Upper lobe of left lung (tissue), 6 donors: ENCODE measurements at regions not wholly inside any gene's neighbourhood (a gene's known extent, or its start where the extent isn't known, plus 50 kb on each side); places are given as distances from the start of the nearest gene placed in this dataset.

ENCODE experiments used
- ATAC-seq, 2 donors: fragments of 200-7000 bp; cut with Tn5 transposase; one replicate each; pipeline ENCODE4 v1.9.1; 2022; ENCODE audit warnings: mild to moderate bottlenecking in 2 of 2, moderate library complexity in 2 of 2; ENCODE audit not compliant: low FRiP score in 2 of 2
- DNase-seq, 2 donors: peaks; one replicate each; pipeline ENCODE4 v3.0.0-alpha.2; 2019 to 2020
- H3K27ac ChIP-seq, 4 donors: fragments of 200-600 bp; sonication (generic); one replicate each; pipeline ENCODE4 v1.5.1; 2016 to 2019
- H3K27me3 ChIP-seq, 4 donors: fragments of 200-600 bp; sonication (generic); one replicate each; pipeline ENCODE4 v1.5.1; 2017 to 2019
- H3K36me3 ChIP-seq, 4 donors: fragments of 200-600 bp; sonication (generic); one replicate each; pipeline ENCODE4 v1.5.1; 2016 to 2019
- H3K4me1 ChIP-seq, 4 donors: fragments of 200-600 bp; sonication (generic); one replicate each; pipeline ENCODE4 v1.5.1; 2018 to 2019
- H3K4me3 ChIP-seq, 4 donors: fragments of 200-600 bp; sonication (generic); one replicate each; pipeline ENCODE4 v1.5.1; 2017 to 2019; ENCODE audit warnings: mild to moderate bottlenecking in 2 of 4, moderate library complexity in 1 of 4
- H3K9me3 ChIP-seq, 4 donors: fragments of 200-600 bp; sonication (generic); one replicate each; pipeline ENCODE4 v1.5.1; 2018 to 2019
- EP300 ChIP-seq, 4 donors: sonication (generic); formaldehyde crosslinking; IDR thresholded peaks; one replicate each; pipeline ENCODE4 v1.5.1; 2017; ENCODE audit warnings: antibody characterized with exemption in 4 of 4, control low read depth in 2 of 4
- POLR2A ChIP-seq, 4 donors: fragments of 450-650 bp; IDR thresholded peaks; one replicate each; pipeline ENCODE4 v1.5.1; 2016 to 2017; ENCODE audit warnings: antibody characterized with exemption in 4 of 4, mild to moderate bottlenecking in 2 of 4
- POLR2AphosphoS5 ChIP-seq, 2 donors: sonication (generic); formaldehyde crosslinking; IDR thresholded peaks; one replicate each; pipeline ENCODE4 v1.5.1; 2017; ENCODE audit warnings: antibody characterized with exemption in 2 of 2
- WGBS, 2 donors: methylation state at CpG; one replicate each; pipeline ENCODE4 v1.1.5; 2017 to 2018; 5-methylcytosine and 5-hydroxymethylcytosine counted together
- TF ChIP-seq, protein P1 (sequence below), 6 experiments: fragments of 450-650 bp in 4 of 6; fragments of 200-600 bp in 2 of 6; sonication (generic) in 2 of 6; IDR thresholded peaks; one replicate each; pipeline ENCODE4 v1.5.1; 2016 to 2019; ENCODE audit warnings: antibody characterized with exemption in 6 of 6
- donor health status: DM: no; HTN: no; CAD: no; lungs with moderate emphysema.
- donor health status: DM: no; HTN: yes; CAD: no; lungs with severe emphysema.

DNA sequence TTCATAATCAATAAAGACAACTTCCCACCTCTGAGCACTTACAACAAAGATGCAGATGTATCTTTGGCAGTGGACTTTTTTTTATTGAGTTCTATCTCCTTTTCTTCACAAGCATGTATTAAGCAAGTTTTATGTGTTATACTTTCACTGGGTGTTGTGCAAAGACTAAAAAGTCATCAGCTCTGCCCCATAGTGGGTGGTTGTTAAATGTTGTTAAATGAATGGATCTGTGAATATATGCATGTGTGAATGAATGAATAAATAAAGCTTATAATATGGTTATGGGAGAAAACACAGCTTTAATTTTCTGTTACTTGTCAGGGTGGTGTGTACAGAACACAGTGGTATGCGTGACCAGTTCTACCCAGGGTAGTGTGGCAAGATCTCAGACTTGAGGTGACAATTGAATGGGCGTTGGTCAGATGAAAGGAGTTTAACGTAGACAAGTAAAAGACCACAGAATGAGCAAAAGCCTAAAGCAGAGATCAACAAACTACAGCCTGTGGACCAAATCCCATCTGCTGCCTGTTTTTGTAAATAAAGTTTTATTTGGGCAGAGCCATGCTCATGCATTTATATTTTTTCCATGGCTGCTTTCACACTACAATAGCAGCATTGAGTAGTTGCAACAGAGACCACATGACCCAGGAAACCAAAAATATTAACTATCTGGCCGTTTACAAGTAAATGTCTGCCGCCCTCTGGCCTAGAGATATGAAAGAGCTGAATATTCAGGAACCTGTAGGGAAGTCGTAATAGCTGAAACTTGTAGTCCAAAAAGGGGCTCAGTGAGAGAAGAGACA lies 207.4 kb upstream of the EEA1 start:
- TF ChIP-seq POLR2AphosphoS5 (IDR thresholded peaks at IDR 0.05) (no peak), POLR2A (IDR thresholded peaks at IDR 0.05) (no peak), EP300 (IDR thresholded peaks at IDR 0.05) (no peak)
- TF ChIP-seq, protein P1, sequence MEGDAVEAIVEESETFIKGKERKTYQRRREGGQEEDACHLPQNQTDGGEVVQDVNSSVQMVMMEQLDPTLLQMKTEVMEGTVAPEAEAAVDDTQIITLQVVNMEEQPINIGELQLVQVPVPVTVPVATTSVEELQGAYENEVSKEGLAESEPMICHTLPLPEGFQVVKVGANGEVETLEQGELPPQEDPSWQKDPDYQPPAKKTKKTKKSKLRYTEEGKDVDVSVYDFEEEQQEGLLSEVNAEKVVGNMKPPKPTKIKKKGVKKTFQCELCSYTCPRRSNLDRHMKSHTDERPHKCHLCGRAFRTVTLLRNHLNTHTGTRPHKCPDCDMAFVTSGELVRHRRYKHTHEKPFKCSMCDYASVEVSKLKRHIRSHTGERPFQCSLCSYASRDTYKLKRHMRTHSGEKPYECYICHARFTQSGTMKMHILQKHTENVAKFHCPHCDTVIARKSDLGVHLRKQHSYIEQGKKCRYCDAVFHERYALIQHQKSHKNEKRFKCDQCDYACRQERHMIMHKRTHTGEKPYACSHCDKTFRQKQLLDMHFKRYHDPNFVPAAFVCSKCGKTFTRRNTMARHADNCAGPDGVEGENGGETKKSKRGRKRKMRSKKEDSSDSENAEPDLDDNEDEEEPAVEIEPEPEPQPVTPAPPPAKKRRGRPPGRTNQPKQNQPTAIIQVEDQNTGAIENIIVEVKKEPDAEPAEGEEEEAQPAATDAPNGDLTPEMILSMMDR (IDR thresholded peaks at IDR 0.05), result no peak
- ATAC-seq, result no peak
- H3K9me3 ChIP-seq, result no peaks in the 10 kb centered on the region

DNA sequence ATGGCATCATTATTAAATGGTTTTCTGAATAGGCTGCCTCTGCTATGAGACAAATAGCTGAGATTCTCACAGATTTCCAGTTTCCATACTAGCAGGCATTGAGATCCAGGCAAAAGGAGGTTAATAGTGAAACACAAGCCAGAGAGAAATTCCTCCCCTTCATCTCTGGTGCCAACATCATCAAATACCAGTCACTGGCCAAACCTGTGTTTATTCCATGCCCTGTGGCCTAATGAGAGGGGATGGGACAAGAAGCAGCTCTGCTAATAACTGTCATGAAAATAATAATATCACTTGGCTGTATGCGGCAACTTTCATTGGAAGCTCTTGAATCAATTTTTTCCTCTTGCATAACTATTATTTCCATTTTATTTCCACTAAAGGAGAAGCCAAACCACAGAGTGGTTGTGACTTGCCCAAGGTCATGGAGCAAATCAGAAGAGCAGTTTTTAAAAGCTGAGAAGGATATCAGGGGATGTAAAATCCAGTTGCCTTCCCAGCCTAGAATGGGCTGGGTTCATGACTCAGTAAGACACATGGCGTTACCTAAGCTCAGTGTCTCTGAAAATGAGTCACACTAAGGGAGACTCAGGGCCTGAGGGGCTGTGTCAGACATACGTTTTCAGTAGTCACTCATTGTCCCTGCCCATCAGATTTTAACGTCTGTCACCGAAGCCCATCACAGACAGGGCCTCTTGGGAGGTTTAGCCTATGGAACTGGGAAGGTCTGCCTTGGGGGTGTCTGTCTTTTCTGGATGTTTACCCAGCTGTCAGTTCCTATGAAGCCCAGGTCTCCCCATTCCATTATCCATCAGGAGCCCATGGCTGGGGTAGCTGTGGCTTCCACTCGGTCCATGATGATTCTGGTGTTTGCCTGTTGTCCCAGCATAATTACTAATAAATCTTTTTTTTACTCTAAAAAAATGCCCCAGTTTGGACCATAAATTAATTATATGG lies 208.8 kb upstream of the EEA1 start:
- 80 to 91% methylated on average over 6 of the region's 6 CpGs for WGBS, 2 donors
- DNase-seq, result peak in 1 of 2 donors; percentile 51
- peak in 1 of 2 donors; percentile 92 for ATAC-seq
- H3K4me1 ChIP-seq, result peaks cover 12 to 25% (median 18%) of the 10 kb centered on the region in 4 donors
- TF ChIP-seq, protein P1 (IDR thresholded peaks at IDR 0.05), result no peak
- TF ChIP-seq EP300 (IDR thresholded peaks at IDR 0.05) (no peak), POLR2A (IDR thresholded peaks at IDR 0.05) (no peak), POLR2AphosphoS5 (IDR thresholded peaks at IDR 0.05) (no peak)
- peak overlapping the region in 2 of 4 donors; percentile 9 to 56 for H3K27ac ChIP-seq
- no peak overlapping the region for H3K4me3 ChIP-seq
- H3K27me3 ChIP-seq, result no peaks in the 10 kb centered on the region
- H3K9me3 ChIP-seq, result no peaks in the 10 kb centered on the region
- no peaks in the 10 kb centered on the region for H3K36me3 ChIP-seq

More for the DNA sequence above, 207.4 kb upstream of the EEA1 start:
- H3K27ac ChIP-seq, result peak overlapping the region in 3 of 4 donors; percentile 71 to 80 (median 78)
- H3K36me3 ChIP-seq, result no peaks in the 10 kb centered on the region
- peaks cover 12 to 25% (median 18%) of the 10 kb centered on the region in 4 donors for H3K4me1 ChIP-seq
- DNase-seq, result no peak
- WGBS, 2 donors, result 73 to 85% methylated on average over 6 of the region's 6 CpGs
- H3K4me3 ChIP-seq, result no peak overlapping the region
- no peaks in the 10 kb centered on the region for H3K27me3 ChIP-seq

DNA sequence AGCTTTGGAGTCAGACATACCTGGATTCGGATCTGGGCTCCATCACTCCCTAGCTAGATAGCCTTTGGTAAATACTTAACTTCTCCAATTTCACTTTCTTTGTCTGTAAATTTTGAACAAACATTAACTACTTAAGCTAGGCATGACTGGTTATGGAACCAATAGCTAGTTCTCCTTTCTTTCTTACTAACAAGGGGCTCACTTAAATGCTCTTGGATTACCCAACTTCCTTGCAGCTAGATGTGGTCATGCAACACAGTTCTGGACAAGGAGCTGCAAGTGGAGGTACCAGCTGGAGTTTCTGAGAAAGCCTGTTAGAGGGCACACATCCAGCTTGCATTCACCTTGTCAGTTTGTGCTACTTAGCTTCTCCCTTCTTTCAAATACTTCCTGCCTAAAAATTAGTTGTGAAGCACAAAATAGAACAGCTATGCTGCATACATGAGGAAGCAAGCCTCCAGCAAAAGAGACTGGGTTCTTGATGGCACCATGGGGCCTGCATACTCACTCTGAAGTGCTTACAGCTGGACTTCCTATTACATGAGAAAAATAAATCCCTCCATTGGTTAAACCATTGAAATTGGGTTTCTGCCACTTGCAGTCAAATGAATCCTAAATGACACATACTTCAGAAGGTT lies 210.1 kb upstream of the EEA1 start:
- ATAC-seq (peak in 1 of 2 donors; percentile 48), DNase-seq (no peak)
- no peaks in the 10 kb centered on the region for H3K9me3 ChIP-seq
- no peak for TF ChIP-seq POLR2A (IDR thresholded peaks at IDR 0.05)
- no peak for TF ChIP-seq POLR2AphosphoS5 (IDR thresholded peaks at IDR 0.05)
- TF ChIP-seq, protein P1 (IDR thresholded peaks at IDR 0.05), result no peak
- H3K27ac ChIP-seq, result peak overlapping the region in 3 of 4 donors; percentile 9 to 56 (median 54)
- 50 to 72% methylated on average over 1 of the region's 1 CpG for WGBS, 2 donors
- no peaks in the 10 kb centered on the region for H3K27me3 ChIP-seq
- H3K4me1 ChIP-seq, result peaks cover 12 to 25% (median 18%) of the 10 kb centered on the region in 4 donors
- no peak overlapping the region for H3K4me3 ChIP-seq
- H3K36me3 ChIP-seq, result no peaks in the 10 kb centered on the region

DNA sequence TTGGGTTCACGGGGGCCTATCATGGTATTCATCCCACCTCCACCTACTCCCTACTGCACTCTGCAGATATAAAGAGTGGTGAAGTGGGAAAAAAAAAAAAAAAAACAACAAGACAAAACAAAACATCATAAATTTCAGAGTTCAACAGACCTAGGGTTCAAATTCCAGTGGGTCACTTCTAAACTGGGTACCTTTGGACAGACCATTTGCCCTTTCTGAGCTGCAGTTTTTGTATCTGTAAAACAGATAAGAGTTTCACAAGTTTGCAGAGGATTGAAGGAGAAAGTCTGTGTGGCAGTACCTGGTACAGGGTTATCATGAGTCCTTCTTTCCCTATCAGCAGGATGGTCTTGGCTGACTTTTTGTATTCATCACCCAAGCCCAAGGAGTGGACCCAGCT lies 211.2 kb upstream of the EEA1 start:
- H3K36me3 ChIP-seq, result no peaks in the 10 kb centered on the region

More for the DNA sequence above, 211.2 kb upstream of the EEA1 start:
- DNase-seq, result no peak
- no peak overlapping the region for H3K4me3 ChIP-seq
- no peaks in the 10 kb centered on the region for H3K27me3 ChIP-seq
- no peak overlapping the region for H3K27ac ChIP-seq
- ATAC-seq, result no peak
- H3K9me3 ChIP-seq, result no peaks in the 10 kb centered on the region
- peaks cover 6 to 19% (median 9%) of the 10 kb centered on the region in 4 donors for H3K4me1 ChIP-seq
- no peak for TF ChIP-seq POLR2A (IDR thresholded peaks at IDR 0.05)
- TF ChIP-seq, protein P1 (IDR thresholded peaks at IDR 0.05), result no peak
- TF ChIP-seq EP300 (IDR thresholded peaks at IDR 0.05), result no peak
- no peak for TF ChIP-seq POLR2AphosphoS5 (IDR thresholded peaks at IDR 0.05)
- WGBS, 2 donors, result 100% methylated on average over 1 of the region's 1 CpG
